Endothelial cell of umbilical vein (primary cell): ENCODE measurements at regions not wholly inside any gene's neighbourhood (a gene's known extent, or its start where the extent isn't known, plus 50 kb on each side); places are given as distances from the start of the nearest gene placed in this dataset.

Experiments used
- BruUV-seq: library from RNA; stranded (reverse); fragments of 400-500 nt; replicated peaks from 2 replicates; lab custom pipeline; 2021; lab: Mats Ljungman, UMichigan
- CTCF ChIA-PET: fragments of 300-600, 350-600 bp; sonication (Branson Sonifier 250); formaldehyde crosslinking; loops from one replicate; lab custom pipeline; 2021; ENCODE audit warnings: antibody characterized with exemption, inconsistent platforms; lab: Charles Lee
- POLR2A ChIA-PET: fragments of 300-600, 350-600 bp; sonication (Branson Sonifier 250); formaldehyde crosslinking; loops from one replicate; lab custom pipeline; 2021; ENCODE audit warnings: antibody characterized with exemption, inconsistent platforms; lab: Charles Lee
- DNase-seq: peaks from one replicate; pipeline ENCODE4 v3.0.0-alpha.2; 2011; ENCODE audit warnings: low read depth, low spot score
- FAIRE-seq: peaks from 2 replicates; lab custom pipeline; 2011; peaks lifted over from hg19 to GRCh38; lab: Jason Lieb, UNC
- H2AFZ ChIP-seq: 2 replicates; pipeline ENCODE4 v1.6.0; 2012; ENCODE audit warnings: low read depth, low read length, control low read depth, inconsistent platforms
- H3K27ac ChIP-seq: 2 replicates; pipeline ENCODE4 v1.5.1; 2011; ENCODE audit warnings: low read depth, mild to moderate bottlenecking, control low read depth, low read length, moderate library complexity; ENCODE audit not compliant: insufficient read depth
- H3K27me3 ChIP-seq, 2 experiments: 2 replicates each; pipeline versions ENCODE4 v1.6.0 to v1.6.1; 2011; ENCODE audit warnings: low read length in 2 of 2, mixed read lengths in 1 of 2; ENCODE audit not compliant: control insufficient read depth in 2 of 2, insufficient read depth in 2 of 2
- H3K36me3 ChIP-seq, 2 experiments: 2 replicates in 1 of 2; 3 replicates in 1 of 2; pipeline ENCODE4 v1.5.1; 2011; ENCODE audit warnings: low read length in 2 of 2, mild to moderate bottlenecking in 1 of 2, moderate library complexity in 1 of 2; ENCODE audit not compliant: control insufficient read depth in 2 of 2, insufficient read depth in 2 of 2; ENCODE audit errors: extremely low read depth in 1 of 2
- H3K4me1 ChIP-seq: 3 replicates; pipeline ENCODE4 v1.5.1; 2011; ENCODE audit warnings: mild to moderate bottlenecking, low read length; ENCODE audit not compliant: control insufficient read depth, insufficient read depth; ENCODE audit errors: extremely low read depth
- H3K4me2 ChIP-seq: 2 replicates; pipeline ENCODE4 v1.6.1; 2011; ENCODE audit warnings: low read length, control low read depth, mixed read lengths; ENCODE audit not compliant: insufficient read depth
- H3K4me3 ChIP-seq, 3 experiments: fragments of 200-600 bp in 1 of 3; sonication (generic), shearing (Covaris generic) in 1 of 3; replicated peaks in 1 of 3; 2 replicates each; pipeline ENCODE4 v1.5.1; 2011 to 2016; ENCODE audit warnings: control low read depth in 3 of 3, low read length in 3 of 3, mild to moderate bottlenecking in 2 of 3, inconsistent platforms in 1 of 3, low read depth in 1 of 3, moderate library complexity in 1 of 3; ENCODE audit not compliant: insufficient read depth in 1 of 3
- H3K79me2 ChIP-seq: 2 replicates; pipeline ENCODE4 v1.6.0; 2012; ENCODE audit warnings: low read length, inconsistent platforms; ENCODE audit not compliant: control insufficient read depth, insufficient read depth
- H3K9ac ChIP-seq: replicated peaks from 2 replicates; pipeline ENCODE3; 2011; ENCODE audit warnings: low read length, control low read depth; ENCODE audit not compliant: insufficient read depth; ENCODE audit errors: extremely low read depth
- H3K9me1 ChIP-seq: replicated peaks from 3 replicates; pipeline ENCODE4 v1.6.0; 2011; ENCODE audit warnings: mild to moderate bottlenecking, low read length; ENCODE audit not compliant: control insufficient read depth, insufficient read depth; ENCODE audit errors: extremely low read depth
- H3K9me3 ChIP-seq: replicated peaks from 2 replicates; pipeline ENCODE4 v1.5.1; 2012; ENCODE audit warnings: low read length, inconsistent platforms; ENCODE audit not compliant: control insufficient read depth, insufficient read depth
- H4K20me1 ChIP-seq: replicated peaks from 2 replicates; pipeline ENCODE3; 2011; ENCODE audit warnings: mild to moderate bottlenecking, low read length; ENCODE audit not compliant: control insufficient read depth, insufficient read depth; ENCODE audit errors: extremely low read depth
- EZH2 ChIP-seq: IDR thresholded peaks from 2 replicates; pipeline ENCODE4 v1.6.1; 2012; ENCODE audit warnings: borderline replicate concordance, low read depth, mild to moderate bottlenecking, moderate library complexity, low read length, inconsistent platforms; ENCODE audit not compliant: severe bottlenecking
- FOS ChIP-seq: IDR thresholded peaks from 2 replicates; pipeline ENCODE4 v1.6.1; 2011; ENCODE audit warnings: mild to moderate bottlenecking, low read length, moderate library complexity, borderline replicate concordance; ENCODE audit not compliant: insufficient read depth
- GATA2 ChIP-seq: IDR thresholded peaks from 2 replicates; pipeline ENCODE4 v1.7.0; 2011; ENCODE audit warnings: low read depth, mild to moderate bottlenecking, moderate library complexity, mixed read lengths, low read length; ENCODE audit not compliant: insufficient read length, insufficient read depth
- JUN ChIP-seq: IDR thresholded peaks from 2 replicates; pipeline ENCODE4 v1.6.1; 2011; ENCODE audit warnings: borderline replicate concordance, low read depth; ENCODE audit not compliant: insufficient read length, insufficient read depth
- MYC ChIP-seq: IDR thresholded peaks from one replicate; pipeline ENCODE4 v1.6.1; 2011; ENCODE audit warnings: mild to moderate bottlenecking, low read depth, low read length
- POLR2A ChIP-seq: IDR thresholded peaks from 2 replicates; pipeline ENCODE4 v1.6.1; 2012; ENCODE audit warnings: low read depth, mild to moderate bottlenecking, control low read depth, low read length
- POLR2AphosphoS5 ChIP-seq: IDR thresholded peaks from 2 replicates; pipeline ENCODE4 v1.6.1; 2012; ENCODE audit warnings: low read depth, mild to moderate bottlenecking, control low read depth, low read length, moderate library complexity; ENCODE audit not compliant: insufficient read depth
- dilution Hi-C: fragments of 300-500 bp; cut with MboI; formaldehyde crosslinking; loops from one replicate; pipeline ENCODE4 v1.15.0; 2019; ENCODE audit warnings: low sequenced_read_pairs; ENCODE audit not compliant: extremely low pct_ligation_motif_present
- intact Hi-C: fragments of 100-400 bp; cut with micrococcal nuclease; formaldehyde crosslinking; loops from one replicate; pipeline ENCODE4 v1.10.0; 2022
- TF ChIP-seq, protein P1 (sequence below), 2 donors: IDR thresholded peaks; 1 replicate in 1 of 2; 2 replicates in 1 of 2; pipeline ENCODE4 v1.5.1; 2011; ENCODE audit warnings: low read length in 2 of 2, mild to moderate bottlenecking in 2 of 2, moderate library complexity in 2 of 2, control low read depth in 1 of 2, inconsistent platforms in 1 of 2, low read depth in 1 of 2; ENCODE audit not compliant: insufficient read depth in 1 of 2; ENCODE audit errors: extremely low read depth in 1 of 2
- TF ChIP-seq, protein P2 (sequence below): IDR thresholded peaks from 2 replicates; pipeline ENCODE4 v1.6.1; 2011; ENCODE audit not compliant: insufficient read depth, insufficient read length

DNA sequence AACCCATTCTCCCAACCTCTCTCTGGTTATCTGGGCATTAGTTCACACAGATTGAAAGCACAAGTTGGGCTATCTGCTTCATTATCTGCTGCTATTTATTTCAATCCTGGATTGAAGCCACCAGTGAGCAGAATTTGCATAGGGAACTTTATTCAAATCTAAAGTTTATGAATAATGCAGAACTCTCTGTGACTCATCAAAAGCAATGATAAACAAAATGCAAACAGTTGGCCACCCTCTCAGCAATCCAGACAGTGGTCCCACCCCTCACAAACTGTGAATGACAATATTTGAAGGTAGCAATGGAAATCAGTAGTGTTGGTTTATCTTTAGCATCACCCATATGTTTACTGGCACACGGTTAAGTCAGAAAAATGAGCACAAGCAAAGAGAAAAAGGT is 106.8 kb upstream of the TMEM178A start:
- no peak overlapping the region for H3K27ac ChIP-seq
- H3K4me2 ChIP-seq, result no peak overlapping the region
- no peak overlapping the region for H2AFZ ChIP-seq
- intact Hi-C loops, result no loop called here
- no peaks in the 10 kb centered on the region for H3K27me3 ChIP-seq
- H3K9ac ChIP-seq, result no peak overlapping the region
- ChIA-PET CTCF (no interaction called here), POLR2A (no interaction called here)
- H3K4me1 ChIP-seq, result no peaks in the 10 kb centered on the region
- H3K79me2 ChIP-seq, result no peaks in the 10 kb centered on the region
- FAIRE-seq (no peak), DNase-seq (no peak)
- no peak overlapping the region for H3K4me3 ChIP-seq
- H4K20me1 ChIP-seq, result no peaks in the 10 kb centered on the region
- BruUV-seq, result no TSS peak
- TF ChIP-seq GATA2 (no peak), POLR2A (no peak), EZH2 (no peak), FOS (no peak), POLR2AphosphoS5 (no peak), JUN (no peak), MYC (no peak)
- TF ChIP-seq, protein P1, sequence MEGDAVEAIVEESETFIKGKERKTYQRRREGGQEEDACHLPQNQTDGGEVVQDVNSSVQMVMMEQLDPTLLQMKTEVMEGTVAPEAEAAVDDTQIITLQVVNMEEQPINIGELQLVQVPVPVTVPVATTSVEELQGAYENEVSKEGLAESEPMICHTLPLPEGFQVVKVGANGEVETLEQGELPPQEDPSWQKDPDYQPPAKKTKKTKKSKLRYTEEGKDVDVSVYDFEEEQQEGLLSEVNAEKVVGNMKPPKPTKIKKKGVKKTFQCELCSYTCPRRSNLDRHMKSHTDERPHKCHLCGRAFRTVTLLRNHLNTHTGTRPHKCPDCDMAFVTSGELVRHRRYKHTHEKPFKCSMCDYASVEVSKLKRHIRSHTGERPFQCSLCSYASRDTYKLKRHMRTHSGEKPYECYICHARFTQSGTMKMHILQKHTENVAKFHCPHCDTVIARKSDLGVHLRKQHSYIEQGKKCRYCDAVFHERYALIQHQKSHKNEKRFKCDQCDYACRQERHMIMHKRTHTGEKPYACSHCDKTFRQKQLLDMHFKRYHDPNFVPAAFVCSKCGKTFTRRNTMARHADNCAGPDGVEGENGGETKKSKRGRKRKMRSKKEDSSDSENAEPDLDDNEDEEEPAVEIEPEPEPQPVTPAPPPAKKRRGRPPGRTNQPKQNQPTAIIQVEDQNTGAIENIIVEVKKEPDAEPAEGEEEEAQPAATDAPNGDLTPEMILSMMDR (IDR thresholded peaks at IDR 0.05; ENCODE audit: extremely low read depth in 1 of 2, insufficient read depth in 1 of 2, low read depth in 1 of 2, low read length in 2 of 2), result no peak
- TF ChIP-seq, protein P2, sequence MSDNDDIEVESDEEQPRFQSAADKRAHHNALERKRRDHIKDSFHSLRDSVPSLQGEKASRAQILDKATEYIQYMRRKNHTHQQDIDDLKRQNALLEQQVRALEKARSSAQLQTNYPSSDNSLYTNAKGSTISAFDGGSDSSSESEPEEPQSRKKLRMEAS, result no peak
- H3K9me1 ChIP-seq, result no peaks in the 10 kb centered on the region
- no peaks in the 10 kb centered on the region for H3K9me3 ChIP-seq
- dilution Hi-C loops, result no loop called here
- H3K36me3 ChIP-seq, result no peaks in the 10 kb centered on the region
